ENCODE measurements at regions not wholly inside any gene's neighbourhood (a gene's known extent, or its start where the extent isn't known, plus 50 kb on each side); places are given as distances from the start of the nearest gene placed in this dataset.

DNA sequence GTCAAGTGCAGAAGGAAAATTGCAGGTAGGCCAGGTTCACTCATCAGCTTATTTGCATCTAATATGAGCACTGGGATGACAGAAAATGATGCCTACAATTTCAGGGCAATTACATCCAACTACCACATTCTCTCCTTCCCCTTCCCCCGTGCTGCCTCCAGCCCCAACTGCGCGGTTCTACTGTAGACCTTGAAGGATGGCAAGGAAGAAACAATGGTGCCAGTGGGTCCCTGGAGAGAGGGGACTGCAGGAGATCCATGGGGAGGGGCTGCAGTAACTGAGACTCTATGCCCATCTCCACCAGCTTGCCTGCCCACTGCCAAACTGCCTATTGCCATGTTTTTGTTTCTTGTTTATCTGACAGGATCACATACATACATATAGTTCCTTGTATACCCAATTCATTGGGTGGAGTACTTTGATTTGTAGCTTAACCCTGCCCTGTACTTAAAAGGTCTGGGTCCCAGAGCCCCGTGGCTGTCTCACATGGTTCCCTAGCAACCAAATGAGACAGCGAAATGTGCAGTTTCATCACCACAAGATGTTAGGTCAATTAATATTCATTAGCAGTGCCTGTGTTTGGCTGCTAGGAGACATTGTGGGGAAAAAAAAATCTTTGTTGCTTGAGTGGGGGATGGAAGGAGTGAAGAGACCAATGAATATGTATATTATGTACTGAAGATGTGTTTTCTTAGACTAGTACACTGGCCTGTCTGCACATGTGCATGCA lies 253.5 kb upstream of the PLET1 start:
- H3K4me1 Mint-ChIP-seq (ENCODE audit: low read depth) = peaks cover 22% of the 10 kb centered on the region
- no peaks in the 10 kb centered on the region for H3K36me3 Mint-ChIP-seq (ENCODE audit: low read depth)
- no peaks in the 10 kb centered on the region for H3K9me3 Mint-ChIP-seq
- H3K27me3 Mint-ChIP-seq (ENCODE audit: insufficient read depth) = peaks cover 15% of the 10 kb centered on the region
- H3K4me3 Mint-ChIP-seq = no peak overlapping the region
- no peak overlapping the region for H3K27ac Mint-ChIP-seq
- no peak for DNase-seq
- TF ChIP-seq, protein P1, sequence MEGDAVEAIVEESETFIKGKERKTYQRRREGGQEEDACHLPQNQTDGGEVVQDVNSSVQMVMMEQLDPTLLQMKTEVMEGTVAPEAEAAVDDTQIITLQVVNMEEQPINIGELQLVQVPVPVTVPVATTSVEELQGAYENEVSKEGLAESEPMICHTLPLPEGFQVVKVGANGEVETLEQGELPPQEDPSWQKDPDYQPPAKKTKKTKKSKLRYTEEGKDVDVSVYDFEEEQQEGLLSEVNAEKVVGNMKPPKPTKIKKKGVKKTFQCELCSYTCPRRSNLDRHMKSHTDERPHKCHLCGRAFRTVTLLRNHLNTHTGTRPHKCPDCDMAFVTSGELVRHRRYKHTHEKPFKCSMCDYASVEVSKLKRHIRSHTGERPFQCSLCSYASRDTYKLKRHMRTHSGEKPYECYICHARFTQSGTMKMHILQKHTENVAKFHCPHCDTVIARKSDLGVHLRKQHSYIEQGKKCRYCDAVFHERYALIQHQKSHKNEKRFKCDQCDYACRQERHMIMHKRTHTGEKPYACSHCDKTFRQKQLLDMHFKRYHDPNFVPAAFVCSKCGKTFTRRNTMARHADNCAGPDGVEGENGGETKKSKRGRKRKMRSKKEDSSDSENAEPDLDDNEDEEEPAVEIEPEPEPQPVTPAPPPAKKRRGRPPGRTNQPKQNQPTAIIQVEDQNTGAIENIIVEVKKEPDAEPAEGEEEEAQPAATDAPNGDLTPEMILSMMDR (IDR thresholded peaks at IDR 0.05) = no peak

DNA sequence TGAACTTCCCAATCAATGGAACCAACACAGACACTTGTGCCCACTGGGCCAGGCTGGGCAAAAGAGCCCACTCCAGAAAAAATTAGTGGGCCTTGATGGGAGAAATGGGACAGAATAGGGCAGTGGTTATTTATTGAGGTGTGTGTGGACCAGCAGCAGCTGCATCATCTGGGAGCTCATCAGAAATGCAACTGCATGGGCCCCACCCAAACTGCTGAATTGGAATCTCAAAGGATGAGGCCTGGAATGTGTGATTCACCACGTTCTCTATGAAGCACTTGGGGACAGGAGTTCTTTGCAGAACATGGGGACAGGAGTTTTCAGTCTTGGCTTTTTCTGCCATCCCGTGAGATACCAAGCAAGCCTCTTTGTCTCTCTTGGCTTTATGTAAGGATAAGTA lies 255.6 kb upstream of the PLET1 start:
- H3K27me3 Mint-ChIP-seq (ENCODE audit: insufficient read depth) = peaks cover 14% of the 10 kb centered on the region
- H3K4me1 Mint-ChIP-seq (ENCODE audit: low read depth) = peaks cover 22% of the 10 kb centered on the region
- H3K36me3 Mint-ChIP-seq (ENCODE audit: low read depth) = no peaks in the 10 kb centered on the region
- no peak for DNase-seq
- H3K27ac Mint-ChIP-seq = no peak overlapping the region
- no peak overlapping the region for H3K4me3 Mint-ChIP-seq
- H3K9me3 Mint-ChIP-seq = no peaks in the 10 kb centered on the region
- TF ChIP-seq, protein P1 (IDR thresholded peaks at IDR 0.05) = no peak

DNA sequence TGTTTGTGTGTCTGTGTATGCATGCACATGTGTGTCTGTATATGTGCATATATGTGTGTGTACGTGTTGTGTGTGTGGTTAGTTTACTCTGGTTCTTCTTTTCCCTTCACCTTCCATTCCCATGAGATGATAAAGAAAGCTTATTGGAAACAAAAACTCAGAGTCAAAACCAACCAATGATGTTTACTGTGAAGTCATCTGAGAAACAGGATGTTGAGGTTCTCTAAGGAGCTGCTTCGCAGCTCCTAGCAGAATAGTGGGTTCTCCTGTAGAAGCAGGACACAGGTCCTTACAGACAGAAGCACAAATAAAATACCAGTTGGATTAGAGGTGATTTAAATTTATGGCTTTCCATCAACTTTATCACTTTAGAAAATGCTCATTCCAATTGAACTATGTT lies 256.1 kb upstream of the PLET1 start:
- no peak for DNase-seq
- Mint-ChIP-seq H3K4me1 (ENCODE audit: low read depth) (peaks cover 22% of the 10 kb centered on the region), H3K36me3 (ENCODE audit: low read depth) (no peaks in the 10 kb centered on the region), H3K27me3 (ENCODE audit: insufficient read depth) (peaks cover 14% of the 10 kb centered on the region), H3K4me3 (no peak overlapping the region), H3K27ac (no peak overlapping the region), H3K9me3 (no peaks in the 10 kb centered on the region)
- TF ChIP-seq, protein P1 (IDR thresholded peaks at IDR 0.05) = no peak

DNA sequence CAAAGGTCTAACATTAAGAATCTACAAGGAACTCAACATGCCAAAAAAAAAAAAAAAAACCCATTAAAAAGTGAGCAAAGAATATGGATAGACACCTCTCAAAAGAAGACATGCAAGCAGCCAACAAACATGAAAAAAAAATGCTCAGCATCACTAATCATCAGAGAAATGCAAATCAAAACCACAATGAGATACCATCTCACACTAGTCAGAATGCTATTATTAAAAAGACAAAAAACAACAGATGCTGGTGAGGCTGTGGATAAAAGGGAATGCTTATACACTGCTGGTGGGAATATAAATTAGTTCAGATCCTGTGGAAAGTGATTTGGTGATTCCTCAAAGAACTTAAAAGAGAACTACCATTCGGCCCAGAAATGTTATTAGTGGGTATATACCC lies 257.7 kb upstream of the PLET1 start:
- Mint-ChIP-seq H3K9me3 (no peaks in the 10 kb centered on the region), H3K36me3 (ENCODE audit: low read depth) (no peaks in the 10 kb centered on the region), H3K4me1 (ENCODE audit: low read depth) (peaks cover 26% of the 10 kb centered on the region), H3K4me3 (no peak overlapping the region), H3K27me3 (ENCODE audit: insufficient read depth) (peaks cover 9% of the 10 kb centered on the region), H3K27ac (no peak overlapping the region)
- TF ChIP-seq, protein P1 (IDR thresholded peaks at IDR 0.05) = no peak
- no peak for DNase-seq

DNA sequence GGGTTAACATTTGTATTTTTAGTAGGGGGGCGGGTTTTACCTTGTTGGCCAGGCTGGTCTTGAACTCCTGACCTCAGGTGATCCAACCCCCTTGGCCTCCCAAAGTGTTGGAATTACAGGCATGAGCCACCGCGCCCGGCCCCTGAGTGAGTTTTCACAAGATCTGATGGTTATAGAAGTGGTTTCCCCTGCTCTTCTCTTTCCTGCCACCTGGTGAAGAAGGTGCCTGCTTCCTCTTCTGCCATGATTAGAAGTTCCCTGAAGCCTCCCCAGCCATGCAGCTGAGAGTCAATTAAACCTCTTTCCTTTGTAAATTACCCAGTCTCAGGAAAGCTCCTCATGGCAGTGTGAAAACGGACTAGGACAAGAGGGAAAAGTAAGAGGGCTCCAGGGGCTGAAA lies 259.1 kb upstream of the PLET1 start:
- Mint-ChIP-seq H3K36me3 (ENCODE audit: low read depth) (no peaks in the 10 kb centered on the region), H3K4me3 (no peak overlapping the region), H3K9me3 (no peaks in the 10 kb centered on the region), H3K4me1 (ENCODE audit: low read depth) (peaks cover 38% of the 10 kb centered on the region), H3K27ac (no peak overlapping the region), H3K27me3 (ENCODE audit: insufficient read depth) (peaks cover 17% of the 10 kb centered on the region)
- TF ChIP-seq, protein P1 (IDR thresholded peaks at IDR 0.05) = no peak
- no peak for DNase-seq

All from HFFc6 (cell line).